ENCODE measurements at regions not wholly inside any gene's neighbourhood (a gene's known extent, or its start where the extent isn't known, plus 50 kb on each side); places are given as distances from the start of the nearest gene placed in this dataset.

- DNase-seq, result no peak
These were observed 57.7 kb upstream of the MAML3 start for GRCh38 chr4:140211693-140212092.

GRCh38 chr4:140211161-140211560 lies 57.2 kb upstream of the MAML3 start:
- DNase-seq, result no peak

- DNase-seq, result no peak
These were observed 54.9 kb upstream of the MAML3 start for GRCh38 chr4:140208921-140209320.

Data from midbrain (tissue), 1 donor.